ENCODE measurements at regions not wholly inside any gene's neighbourhood (a gene's known extent, or its start where the extent isn't known, plus 50 kb on each side); places are given as distances from the start of the nearest gene placed in this dataset.

DNA sequence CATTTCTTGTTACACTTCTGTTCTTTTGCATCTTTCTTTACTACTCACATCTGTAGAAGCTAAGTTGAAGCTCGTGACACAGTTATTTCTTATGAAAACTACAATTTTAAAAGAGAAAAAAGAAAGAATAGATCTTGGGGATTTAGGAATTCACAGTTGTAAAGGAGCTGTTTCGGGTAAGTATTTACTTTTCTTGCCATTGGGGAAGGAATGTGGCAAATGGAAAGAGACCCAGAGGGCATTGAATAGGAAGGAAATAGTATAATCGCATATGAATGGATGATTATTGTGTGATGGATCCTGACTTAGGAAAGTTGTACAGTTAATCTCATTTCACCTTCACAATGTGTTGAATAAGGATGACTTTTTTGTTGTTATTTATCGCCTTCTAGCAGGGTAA is 914.1 kb upstream of the CDH8 start:
- in situ Hi-C loops (cut with HindIII; ENCODE audit: low sequenced_read_pairs): no loop called here
- TF ChIP-seq, protein P1, sequence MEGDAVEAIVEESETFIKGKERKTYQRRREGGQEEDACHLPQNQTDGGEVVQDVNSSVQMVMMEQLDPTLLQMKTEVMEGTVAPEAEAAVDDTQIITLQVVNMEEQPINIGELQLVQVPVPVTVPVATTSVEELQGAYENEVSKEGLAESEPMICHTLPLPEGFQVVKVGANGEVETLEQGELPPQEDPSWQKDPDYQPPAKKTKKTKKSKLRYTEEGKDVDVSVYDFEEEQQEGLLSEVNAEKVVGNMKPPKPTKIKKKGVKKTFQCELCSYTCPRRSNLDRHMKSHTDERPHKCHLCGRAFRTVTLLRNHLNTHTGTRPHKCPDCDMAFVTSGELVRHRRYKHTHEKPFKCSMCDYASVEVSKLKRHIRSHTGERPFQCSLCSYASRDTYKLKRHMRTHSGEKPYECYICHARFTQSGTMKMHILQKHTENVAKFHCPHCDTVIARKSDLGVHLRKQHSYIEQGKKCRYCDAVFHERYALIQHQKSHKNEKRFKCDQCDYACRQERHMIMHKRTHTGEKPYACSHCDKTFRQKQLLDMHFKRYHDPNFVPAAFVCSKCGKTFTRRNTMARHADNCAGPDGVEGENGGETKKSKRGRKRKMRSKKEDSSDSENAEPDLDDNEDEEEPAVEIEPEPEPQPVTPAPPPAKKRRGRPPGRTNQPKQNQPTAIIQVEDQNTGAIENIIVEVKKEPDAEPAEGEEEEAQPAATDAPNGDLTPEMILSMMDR (IDR thresholded peaks at IDR 0.05; ENCODE audit: low read depth, low read length): no peak
- no peak overlapping the region for H3K4me3 ChIP-seq (ENCODE audit: low read depth, low read length)
- DNase-seq (ENCODE audit: low read depth, low spot score): no peak

DNA sequence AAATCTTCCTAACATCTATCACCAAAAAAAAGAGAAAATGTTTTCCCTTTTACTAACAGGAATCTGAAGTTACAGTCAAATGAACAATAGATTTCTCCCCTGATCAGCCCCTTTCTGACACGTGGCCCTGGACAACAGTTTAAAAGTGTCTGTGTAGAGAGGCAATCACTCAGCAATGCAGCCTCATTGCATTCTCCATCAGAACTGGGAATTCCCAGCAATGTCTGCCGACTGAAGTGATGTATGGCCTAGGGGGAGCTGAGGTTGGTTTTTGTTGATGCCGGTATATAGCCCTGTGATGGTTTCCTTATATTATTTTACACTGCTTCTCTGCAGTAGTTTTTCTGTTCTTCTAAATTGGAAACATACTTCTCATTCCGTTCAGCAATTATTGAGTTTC is 904.3 kb upstream of the CDH8 start:
- TF ChIP-seq, protein P1 (IDR thresholded peaks at IDR 0.05; ENCODE audit: low read depth, low read length): no peak
- in situ Hi-C loops (cut with HindIII; ENCODE audit: low sequenced_read_pairs): no loop called here
- no peak for DNase-seq (ENCODE audit: low read depth, low spot score)
- H3K4me3 ChIP-seq (ENCODE audit: low read depth, low read length): no peak overlapping the region

DNA sequence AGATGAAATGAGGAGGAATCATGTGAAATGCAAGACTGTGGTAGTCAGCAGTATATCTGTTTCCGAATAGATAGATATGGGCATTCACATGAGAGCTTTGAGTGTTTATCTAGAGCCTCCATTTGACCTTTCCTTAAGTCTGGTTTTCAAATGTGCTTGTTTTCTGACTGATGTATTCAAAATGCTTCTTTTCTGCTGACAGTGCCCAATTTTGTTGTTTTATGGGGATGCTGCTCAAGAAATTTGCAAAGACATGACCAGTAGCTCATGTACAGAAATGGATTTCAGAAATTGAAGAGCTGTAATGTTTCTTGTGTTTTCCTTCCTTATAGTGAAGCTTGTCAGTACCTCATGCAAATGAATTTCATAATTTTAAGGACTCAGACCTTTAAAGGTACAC is 903.4 kb upstream of the CDH8 start:
- H3K4me3 ChIP-seq (ENCODE audit: low read depth, low read length): no peak overlapping the region
- TF ChIP-seq, protein P1 (IDR thresholded peaks at IDR 0.05; ENCODE audit: low read depth, low read length): no peak
- in situ Hi-C loops (cut with HindIII; ENCODE audit: low sequenced_read_pairs): no loop called here
- DNase-seq (ENCODE audit: low read depth, low spot score): no peak

DNA sequence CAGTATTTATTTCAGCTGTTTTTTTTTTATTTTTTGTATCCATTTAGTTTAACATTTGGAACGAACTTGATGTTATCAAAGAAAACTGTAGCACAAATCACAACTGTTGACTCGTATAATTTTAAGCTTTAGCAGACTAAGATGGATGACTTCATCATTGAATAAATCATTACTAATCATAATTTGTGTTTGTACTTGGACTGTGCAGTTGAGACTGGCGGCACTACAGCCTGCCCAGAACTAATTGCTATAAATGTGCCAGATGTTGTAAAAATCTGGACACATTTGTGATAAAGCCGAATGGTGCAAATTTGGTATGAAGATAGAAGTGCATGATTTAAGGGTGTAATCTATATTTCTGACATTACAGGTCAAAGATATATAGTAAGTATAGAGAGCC is 897.7 kb upstream of the CDH8 start:
- in situ Hi-C loops (cut with HindIII; ENCODE audit: low sequenced_read_pairs): no loop called here
- no peak overlapping the region for H3K4me3 ChIP-seq (ENCODE audit: low read depth, low read length)
- TF ChIP-seq, protein P1 (IDR thresholded peaks at IDR 0.05; ENCODE audit: low read depth, low read length): no peak
- DNase-seq (ENCODE audit: low read depth, low spot score): no peak

DNA sequence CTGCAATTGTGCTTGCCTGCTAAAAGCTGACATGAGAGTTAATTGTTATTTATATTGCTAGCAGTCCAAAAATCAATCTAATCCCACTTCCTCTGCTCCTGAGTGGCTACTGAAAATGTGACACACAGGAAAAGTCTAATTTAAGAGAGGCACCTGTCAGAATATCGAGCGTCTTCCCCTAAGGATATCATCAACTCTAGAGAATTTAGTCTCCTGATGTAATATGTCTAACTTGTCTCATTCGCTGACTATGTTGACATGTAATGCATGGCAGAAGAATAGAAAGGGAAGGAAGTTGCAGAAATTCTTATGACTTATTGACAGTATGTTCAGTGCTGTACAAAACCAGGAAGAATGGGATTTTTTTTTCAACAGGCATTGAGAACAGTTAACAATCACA is 893.4 kb upstream of the CDH8 start:
- DNase-seq (ENCODE audit: low read depth, low spot score): no peak
- no peak overlapping the region for H3K4me3 ChIP-seq (ENCODE audit: low read depth, low read length)
- TF ChIP-seq, protein P1 (IDR thresholded peaks at IDR 0.05; ENCODE audit: low read depth, low read length): no peak
- in situ Hi-C loops (cut with HindIII; ENCODE audit: low sequenced_read_pairs): no loop called here

DNA sequence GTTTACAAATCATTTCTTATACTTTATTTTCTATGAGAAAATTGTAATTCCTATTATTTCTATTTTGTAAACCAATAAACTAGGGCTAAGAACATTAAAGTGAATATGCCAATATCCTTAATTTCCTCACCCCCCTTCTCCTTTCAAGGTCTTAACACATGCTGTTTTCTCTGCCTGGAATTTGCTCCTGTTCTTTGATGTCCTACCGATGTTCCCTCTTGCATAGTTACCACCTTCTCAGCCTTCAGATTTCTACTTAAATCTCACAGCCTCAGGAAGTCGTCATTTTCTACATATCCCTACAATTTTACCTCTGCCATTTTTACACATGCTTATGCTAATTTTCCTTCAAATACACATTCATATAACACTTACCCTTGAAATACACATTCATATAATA is 890.9 kb upstream of the CDH8 start:
- DNase-seq (ENCODE audit: low read depth, low spot score): no peak
- no peak overlapping the region for H3K4me3 ChIP-seq (ENCODE audit: low read depth, low read length)
- in situ Hi-C loops (cut with HindIII; ENCODE audit: low sequenced_read_pairs): no loop called here
- TF ChIP-seq, protein P1 (IDR thresholded peaks at IDR 0.05; ENCODE audit: low read depth, low read length): no peak
